Tongue (tissue), 1 donor: ENCODE measurements at regions not wholly inside any gene's neighbourhood (a gene's known extent, or its start where the extent isn't known, plus 50 kb on each side); places are given as distances from the start of the nearest gene placed in this dataset.
A peak's percentile ranks its signal among the peaks of the same experiment; 100 is the strongest.

Experiments used
- DNase-seq: peaks from one replicate; pipeline ENCODE4 v3.0.0-alpha.2; 2015

DNA sequence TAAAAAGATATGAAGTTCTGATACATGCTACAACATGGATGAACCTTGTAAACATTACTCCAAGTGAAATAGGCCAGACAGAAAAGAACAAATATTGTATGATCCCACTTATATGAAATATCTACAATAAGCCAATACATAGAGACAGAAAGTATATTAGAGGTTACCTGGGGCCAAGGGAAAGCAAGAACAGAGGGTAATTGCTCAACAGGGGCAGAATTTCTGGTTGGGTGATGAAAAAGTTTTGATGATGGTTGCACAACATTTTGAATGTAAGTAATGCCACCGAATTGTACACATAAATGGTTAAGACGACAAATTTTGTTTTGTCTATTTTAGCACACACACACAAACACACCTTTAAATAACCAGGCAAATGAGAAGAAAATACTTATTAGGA, 268.4 kb downstream of the FOXO1 start:
- no peak for DNase-seq

DNA sequence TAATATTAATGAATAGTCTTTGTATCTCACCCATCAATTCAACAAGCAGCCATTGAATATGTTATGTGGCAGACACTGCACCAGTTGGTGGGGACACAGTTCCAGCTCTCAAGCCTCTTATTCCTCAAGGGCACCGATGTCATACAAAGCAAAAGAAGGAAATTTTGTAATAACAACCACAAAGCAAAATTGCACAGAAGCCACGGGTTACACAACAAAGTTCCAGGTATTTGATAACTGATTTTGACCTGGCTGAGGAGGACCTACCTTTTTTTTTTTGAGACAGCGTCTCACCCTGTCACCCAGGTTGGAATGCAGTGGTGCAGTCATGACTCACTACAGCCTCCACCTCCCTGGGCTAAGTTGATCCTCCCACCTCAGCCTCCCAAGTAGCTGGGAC, 266.7 kb downstream of the FOXO1 start:
- no peak for DNase-seq

DNA sequence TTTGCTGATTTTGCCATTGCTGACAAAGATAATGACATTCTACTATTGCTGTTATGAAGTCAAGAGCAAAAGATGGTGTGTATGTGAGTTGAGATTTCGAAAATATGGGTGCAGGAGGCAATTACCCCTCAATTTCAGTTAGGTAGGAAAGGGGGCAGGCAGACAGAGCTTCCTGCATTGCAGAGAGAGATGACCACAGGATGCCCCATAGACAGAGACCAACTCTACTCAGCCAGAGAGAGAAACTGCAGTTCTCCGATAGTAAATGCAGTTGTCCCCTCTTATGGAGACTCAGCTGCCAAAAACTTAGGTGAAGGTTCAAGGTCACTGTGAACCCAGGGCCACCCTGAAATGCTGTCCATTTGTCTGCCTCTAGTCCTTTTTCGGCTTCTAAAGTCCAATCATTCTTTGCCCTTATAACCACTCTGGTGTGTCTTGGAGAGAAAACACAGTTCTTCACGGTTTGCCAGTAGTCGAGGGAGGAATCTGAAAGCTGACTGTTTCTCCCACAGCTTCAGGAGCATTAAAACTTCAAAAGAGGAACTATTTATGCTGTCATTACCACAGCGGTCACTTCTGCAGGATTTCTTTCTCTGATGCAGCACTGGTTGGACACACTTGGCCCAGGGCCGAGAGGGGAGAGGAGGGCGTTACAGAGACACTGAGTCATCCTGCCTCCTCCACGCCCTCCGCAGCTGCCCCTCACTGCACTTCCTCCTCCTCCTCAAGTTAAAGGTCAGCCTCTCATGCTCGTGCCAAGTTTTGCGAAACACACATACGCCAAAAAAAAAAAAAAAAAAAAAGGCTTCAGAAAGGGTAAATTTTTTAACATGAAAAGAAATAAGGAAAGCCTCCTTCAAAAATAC, 264.3 kb downstream of the FOXO1 start:
- DNase-seq: peak; percentile 90

DNA sequence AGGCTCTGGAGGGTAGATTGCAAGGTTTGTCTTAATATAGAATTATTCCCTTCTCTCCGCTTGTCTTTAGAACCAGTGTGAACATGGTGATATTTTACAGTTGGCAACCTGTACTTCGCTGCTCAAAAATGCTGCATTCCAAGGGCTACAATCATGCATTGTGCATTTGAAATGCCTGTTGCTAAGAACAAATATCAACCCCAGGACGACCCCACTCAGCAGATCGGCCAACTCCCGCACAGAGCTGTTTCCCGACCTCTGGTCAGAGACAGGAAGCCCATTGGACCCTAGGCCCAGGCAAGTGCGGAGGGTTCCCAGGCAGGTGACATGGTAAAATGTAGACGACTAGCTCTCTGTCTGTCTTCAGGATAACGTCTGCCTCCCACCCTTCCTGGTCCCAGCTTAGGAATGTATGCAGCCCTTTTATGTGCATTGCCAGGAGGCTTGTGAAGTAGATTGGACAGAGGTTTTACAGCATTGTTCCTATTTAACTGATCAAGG, 263.5 kb downstream of the FOXO1 start:
- DNase-seq: peak; percentile 24

GRCh38 chr13:40403509-40404241, 262.8 kb downstream of the FOXO1 start:
- no peak for DNase-seq

DNA sequence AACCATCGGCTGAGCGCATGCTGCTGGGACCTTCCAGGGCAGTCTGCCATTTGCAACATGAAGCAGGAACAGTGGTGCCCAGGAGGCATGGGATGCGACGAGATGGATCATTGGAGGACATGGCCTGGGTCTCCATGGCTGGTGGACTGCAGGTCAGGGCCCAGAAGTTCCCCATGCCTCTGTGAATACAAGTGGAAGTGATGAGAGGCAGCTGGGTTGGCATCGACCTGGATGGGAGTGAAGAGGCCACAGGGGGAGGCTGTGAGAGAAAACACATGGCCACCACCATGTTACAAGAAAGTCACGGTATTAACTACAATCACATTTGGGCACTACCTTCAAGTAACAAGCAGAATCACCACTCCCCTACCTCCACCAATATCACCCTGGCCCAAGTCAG, 262.0 kb downstream of the FOXO1 start:
- no peak for DNase-seq

DNA sequence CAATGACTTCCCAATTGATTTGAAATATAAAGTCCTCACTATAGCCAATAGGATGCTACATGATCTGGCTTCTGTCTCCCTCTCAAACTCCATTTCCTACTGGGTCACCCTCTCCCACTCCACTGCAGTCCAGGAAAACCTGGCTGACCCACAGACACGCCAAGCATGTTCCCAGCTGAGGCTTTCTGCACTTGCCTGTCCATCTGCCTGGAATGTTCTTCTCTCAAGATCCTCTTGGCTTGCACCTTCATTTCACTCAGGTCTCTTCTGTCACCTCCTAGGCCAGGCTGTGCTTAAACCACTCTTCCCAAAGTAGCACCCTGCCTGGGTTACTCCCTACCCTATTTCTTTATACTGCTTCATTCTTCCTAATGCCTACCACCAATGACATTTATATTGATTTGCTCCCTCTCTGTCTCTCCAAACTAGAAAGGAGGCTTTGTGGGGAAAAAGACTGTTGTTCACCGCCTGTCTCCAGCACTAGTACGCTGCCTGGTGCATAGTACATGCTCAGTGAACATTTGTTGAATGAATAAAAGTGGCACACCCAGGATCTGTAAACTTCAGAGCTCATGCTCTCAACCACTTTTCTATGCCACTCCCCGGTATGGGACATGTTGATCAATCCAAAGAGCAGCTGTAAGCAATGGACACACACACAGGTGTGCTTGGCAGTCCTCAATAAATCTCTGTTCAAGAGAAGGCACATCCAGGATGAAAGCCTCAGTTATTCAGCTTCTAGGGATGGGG, 261.3 kb downstream of the FOXO1 start:
- no peak for DNase-seq

DNA sequence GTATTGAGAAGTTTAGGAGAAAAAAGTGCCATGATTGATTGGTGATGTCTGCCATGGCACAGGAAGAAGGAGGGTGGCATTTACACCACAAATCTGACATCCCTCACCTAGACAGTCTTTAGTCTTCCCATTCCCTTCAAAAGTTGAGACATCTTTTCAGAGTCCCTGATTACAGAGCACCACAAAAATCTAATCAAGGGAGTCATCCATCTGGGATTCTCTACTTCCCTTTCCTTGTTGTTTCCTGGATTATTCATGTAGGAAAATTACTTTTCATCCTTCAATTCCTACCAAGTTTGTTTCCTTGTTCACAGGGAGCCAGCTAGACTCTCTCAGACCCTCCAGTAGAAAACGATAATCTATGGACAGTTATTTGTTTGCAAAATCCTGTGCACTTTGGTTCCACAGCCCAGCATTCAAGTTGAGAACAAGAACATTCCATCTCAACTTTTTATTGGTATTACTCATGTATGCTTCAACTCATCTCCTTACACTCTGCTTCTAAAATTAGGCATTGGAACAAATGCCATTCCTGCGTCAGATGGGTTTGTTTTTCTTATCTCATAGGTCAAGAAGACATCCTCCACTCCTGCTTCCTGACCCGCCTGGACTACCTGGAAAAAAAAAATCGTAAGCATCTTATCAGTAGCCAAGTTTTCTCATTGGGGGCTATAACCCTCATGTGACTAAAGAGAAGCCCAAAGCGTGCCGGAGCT, 259.9 kb downstream of the FOXO1 start:
- DNase-seq: no peak

DNA sequence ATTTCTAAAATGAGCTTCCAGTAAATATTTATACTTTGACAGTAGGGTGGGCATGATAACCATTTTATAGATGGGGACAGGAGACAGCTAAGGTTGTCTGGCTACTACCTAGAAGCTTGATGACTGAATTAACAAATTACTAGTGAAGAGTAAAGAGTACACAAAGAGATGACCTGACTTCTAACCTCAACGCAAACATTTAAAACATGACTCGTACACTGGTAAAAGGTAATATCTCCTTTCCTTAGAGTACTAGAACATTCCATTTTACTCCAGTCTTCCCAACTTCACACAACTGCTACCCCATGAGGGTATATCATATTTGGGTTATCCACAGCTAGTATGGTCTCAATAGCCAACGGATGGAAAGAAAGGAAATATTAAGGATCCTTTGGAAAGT, 258.9 kb downstream of the FOXO1 start:
- DNase-seq: no peak

DNA sequence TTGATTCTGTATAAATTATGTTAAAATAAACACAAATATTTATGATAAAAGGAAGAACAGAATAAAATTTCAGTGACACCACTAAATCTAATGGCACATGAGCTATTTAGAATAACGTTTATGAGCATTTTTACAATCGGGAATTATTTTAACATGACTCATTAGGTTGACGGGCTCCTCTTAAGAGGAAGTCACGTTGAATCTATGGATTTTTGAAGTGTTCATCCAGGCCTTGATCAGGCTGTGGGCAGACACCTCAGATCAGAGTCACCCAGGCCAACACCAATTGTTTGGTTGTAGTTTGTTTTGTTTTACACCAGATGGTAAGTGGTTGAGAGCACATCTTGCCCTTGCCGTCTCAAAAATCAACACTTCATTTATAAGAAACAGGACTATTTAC, 257.8 kb downstream of the FOXO1 start:
- DNase-seq: no peak

DNA sequence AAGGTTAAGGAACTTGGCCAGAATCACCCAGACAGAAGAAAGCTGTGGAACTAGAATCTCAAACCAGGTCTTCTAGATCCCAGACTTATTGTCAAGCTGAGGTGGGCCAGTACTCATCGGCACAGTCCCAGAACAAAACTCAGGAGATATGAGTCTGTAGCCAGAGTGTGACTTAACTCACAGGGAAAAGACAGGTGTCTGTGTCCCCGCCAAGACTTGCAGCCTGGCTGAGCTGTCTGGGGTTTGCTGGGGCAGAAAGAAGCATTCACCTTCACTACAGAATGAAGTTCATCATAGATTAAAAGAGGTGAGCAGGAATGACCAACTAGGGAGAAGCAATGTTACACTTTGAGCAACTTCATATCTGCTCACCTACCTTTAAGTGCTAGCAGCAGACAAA, 257.2 kb downstream of the FOXO1 start:
- DNase-seq: no peak

GRCh38 chr13:40410315-40410714, 256.1 kb downstream of the FOXO1 start:
- no peak for DNase-seq

DNA sequence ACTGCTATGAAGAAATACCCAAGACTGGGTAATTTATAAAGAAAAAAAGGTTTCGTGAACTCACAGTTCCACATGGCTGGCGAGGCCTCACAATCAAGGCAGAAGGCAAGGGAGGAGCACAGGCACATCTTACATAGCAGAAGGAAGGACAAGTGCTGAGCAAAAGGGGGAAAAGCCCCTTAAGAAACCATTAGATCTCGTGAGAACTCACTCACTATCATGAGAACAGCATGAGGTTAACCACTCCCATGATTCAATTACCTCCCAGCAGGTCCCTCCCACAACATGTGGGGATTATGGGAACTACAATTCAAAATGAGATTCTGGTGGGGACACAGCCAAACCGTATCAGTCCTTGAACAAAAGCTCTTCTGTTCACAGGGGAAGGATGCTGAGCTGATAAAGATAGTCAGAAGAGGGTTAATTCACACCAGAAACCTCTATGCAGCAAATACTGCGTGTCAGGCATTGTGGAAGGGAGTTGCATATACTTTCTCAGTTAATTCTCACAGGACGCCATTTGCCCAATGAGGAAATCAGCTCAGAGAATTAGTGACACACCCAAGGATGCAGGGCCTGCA, 246.2 kb downstream of the FOXO1 start:
- no peak for DNase-seq

- no peak for DNase-seq
These were observed 243.7 kb downstream of the FOXO1 start for GRCh38 chr13:40422588-40423235.

GRCh38 chr13:40428354-40428753, 238.1 kb downstream of the FOXO1 start:
- no peak for DNase-seq

DNA sequence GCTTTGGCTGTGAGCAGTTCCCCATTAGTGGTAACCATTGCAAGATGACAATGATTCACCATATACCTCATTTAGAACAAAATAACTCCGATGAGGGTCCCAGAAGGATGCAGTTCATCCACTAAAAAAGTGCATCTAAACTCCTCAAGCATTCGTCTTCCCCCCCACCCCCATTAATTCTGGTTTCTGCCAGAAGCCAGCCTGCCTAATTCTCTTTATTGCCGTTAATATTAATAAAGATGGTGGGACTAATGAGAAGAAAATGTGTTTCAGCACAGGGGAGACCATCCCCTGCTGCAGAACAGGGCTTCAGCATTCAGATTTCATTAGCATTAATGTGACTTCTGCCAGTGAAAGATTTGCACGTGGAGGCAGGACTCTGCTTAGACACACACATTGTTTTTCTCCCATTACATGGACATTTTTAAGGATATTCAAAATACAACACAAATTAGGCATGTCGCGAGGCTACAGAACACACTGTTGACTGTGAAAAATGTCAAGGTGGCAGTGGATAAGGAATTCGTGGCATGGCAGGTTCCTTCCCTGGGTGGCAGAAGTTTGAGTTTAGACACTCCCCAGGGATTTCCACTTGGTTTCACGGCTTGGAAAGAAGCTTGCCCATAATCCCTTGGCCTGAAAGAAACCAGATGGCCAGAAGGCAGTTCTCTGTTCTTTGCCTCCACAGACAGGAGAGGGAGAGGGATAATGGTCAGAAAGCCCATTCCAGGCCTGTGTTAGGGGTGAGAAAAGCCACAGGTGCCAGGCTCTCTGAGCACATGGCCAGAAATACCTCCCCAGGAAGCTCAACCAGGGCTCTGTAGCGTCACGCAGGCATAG, 236.5 kb downstream of the FOXO1 start:
- peak; percentile 24 for DNase-seq

- DNase-seq: no peak
These were observed 234.1 kb downstream of the FOXO1 start for GRCh38 chr13:40432018-40432978.

GRCh38 chr13:40433001-40433400, 233.4 kb downstream of the FOXO1 start:
- DNase-seq: no peak

DNA sequence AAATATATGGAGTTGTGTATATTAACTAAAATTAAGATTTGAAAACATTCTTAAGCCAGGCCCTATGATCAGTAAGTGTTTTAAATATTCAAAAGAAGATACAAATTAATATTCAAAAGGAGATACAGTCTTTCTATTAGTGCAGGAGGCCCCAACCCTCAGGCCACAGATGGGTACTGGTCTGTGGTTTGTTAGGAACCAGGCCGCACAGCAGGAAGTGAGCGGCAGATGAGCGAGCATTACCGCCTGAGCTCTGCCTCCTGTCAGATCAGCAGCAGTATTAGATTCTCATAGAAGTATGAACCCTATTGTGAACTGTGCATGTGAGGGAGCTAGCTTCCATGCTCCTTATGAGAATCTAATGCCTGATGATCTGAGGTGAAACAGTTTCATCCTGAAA, 232.9 kb downstream of the FOXO1 start:
- no peak for DNase-seq
